ENCODE measurements at regions not wholly inside any gene's neighbourhood (a gene's known extent, or its start where the extent isn't known, plus 50 kb on each side); places are given as distances from the start of the nearest gene placed in this dataset.

DNA sequence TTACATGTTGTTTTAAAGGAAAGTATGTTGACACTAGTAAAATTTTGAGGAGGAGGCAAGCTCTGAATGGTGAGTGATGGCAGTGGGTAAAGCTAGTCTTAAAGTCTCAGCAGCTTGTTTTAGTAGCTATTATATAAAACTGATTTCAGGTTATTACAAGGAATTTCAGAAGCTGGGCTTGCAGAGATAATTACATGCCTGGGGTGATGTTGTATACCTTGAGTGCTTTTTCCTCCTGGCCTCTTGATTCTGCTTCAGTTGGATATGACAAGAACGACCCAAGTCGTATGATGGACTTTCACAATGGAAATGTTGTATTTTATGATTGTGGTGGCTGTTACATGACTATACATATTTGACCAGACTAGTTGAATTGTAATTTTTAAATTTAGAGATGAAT, 175.5 kb upstream of the ADGRL3 start:
- no peak for TF ChIP-seq FOXP2 (optimal IDR thresholded peaks at IDR 0.05; ENCODE audit: borderline replicate concordance, extremely low read depth, extremely low read length, insufficient read depth)
- no peak for TF ChIP-seq REST (IDR thresholded peaks at IDR 0.05; ENCODE audit: insufficient read depth in 1 of 2, low read depth in 2 of 2, low read length in 2 of 2)
- TF ChIP-seq TAF1 (IDR thresholded peaks at IDR 0.05; ENCODE audit: borderline replicate concordance, insufficient read depth, low read length), result no peak
- TF ChIP-seq POLR2AphosphoS5 (IDR thresholded peaks at IDR 0.05; ENCODE audit: low read depth, low read length), result no peak
- no peak for TF ChIP-seq SIN3A (IDR thresholded peaks at IDR 0.05; ENCODE audit: borderline replicate concordance, insufficient read depth, low read length)

DNA sequence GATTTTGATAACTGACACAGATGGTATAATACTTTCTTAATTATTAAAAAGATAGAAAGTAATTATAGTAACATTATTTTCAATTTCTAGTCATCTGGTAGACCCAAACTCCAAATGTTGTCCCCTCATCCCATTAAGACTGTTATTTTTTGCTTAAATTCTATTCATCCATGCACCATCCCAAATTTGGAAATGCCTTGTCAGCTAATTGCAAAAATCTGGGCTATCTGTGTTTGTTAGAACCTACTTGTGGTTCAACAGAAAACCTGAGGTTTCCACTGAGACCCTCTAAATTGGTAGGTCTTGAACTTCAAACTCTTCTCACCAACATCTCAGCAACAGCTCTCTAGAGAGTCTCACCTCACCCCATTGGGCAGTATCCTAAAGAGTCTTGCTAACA, 172.2 kb upstream of the ADGRL3 start:
- no peak for TF ChIP-seq FOXP2 (optimal IDR thresholded peaks at IDR 0.05; ENCODE audit: borderline replicate concordance, extremely low read depth, extremely low read length, insufficient read depth)
- no peak for TF ChIP-seq TAF1 (IDR thresholded peaks at IDR 0.05; ENCODE audit: borderline replicate concordance, insufficient read depth, low read length)
- no peak for TF ChIP-seq SIN3A (IDR thresholded peaks at IDR 0.05; ENCODE audit: borderline replicate concordance, insufficient read depth, low read length)
- no peak for TF ChIP-seq REST (IDR thresholded peaks at IDR 0.05; ENCODE audit: insufficient read depth in 1 of 2, low read depth in 2 of 2, low read length in 2 of 2)
- TF ChIP-seq POLR2AphosphoS5 (IDR thresholded peaks at IDR 0.05; ENCODE audit: low read depth, low read length), result no peak

GRCh38 chr4:61036071-61036684, 163.9 kb upstream of the ADGRL3 start:
- TF ChIP-seq FOXP2 (optimal IDR thresholded peaks at IDR 0.05; ENCODE audit: borderline replicate concordance, extremely low read depth, extremely low read length, insufficient read depth) (no peak), POLR2AphosphoS5 (IDR thresholded peaks at IDR 0.05; ENCODE audit: low read depth, low read length) (no peak), REST (IDR thresholded peaks at IDR 0.05; ENCODE audit: insufficient read depth in 1 of 2, low read depth in 2 of 2, low read length in 2 of 2) (no peak)

- TF ChIP-seq SIN3A (IDR thresholded peaks at IDR 0.05; ENCODE audit: borderline replicate concordance, insufficient read depth, low read length) (no peak), REST (IDR thresholded peaks at IDR 0.05; ENCODE audit: insufficient read depth in 1 of 2, low read depth in 2 of 2, low read length in 2 of 2) (no peak), FOXP2 (optimal IDR thresholded peaks at IDR 0.05; ENCODE audit: borderline replicate concordance, extremely low read depth, extremely low read length, insufficient read depth) (no peak), POLR2AphosphoS5 (IDR thresholded peaks at IDR 0.05; ENCODE audit: low read depth, low read length) (no peak), TAF1 (IDR thresholded peaks at IDR 0.05; ENCODE audit: borderline replicate concordance, insufficient read depth, low read length) (no peak)
Observed at GRCh38 chr4:61041527-61041926, 158.6 kb upstream of the ADGRL3 start.

DNA sequence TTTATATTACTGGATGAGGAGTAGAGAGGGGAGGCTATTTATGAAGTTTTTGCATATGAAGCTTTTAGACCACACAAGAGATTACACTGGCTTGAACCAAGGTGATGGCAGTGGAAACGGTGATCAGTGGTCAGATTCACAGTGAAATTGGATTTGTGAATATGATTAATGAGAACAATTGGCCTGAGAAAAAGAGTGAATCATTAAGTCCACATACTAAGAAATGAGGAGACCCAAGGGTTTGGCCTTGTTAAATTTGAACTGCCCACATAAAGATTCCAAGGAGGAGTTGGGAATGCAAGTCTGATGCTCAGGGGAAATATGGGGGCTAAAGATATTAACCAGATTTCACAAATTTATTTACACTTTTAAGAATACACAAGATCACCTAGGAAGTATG, 155.3 kb upstream of the ADGRL3 start:
- no peak for TF ChIP-seq SIN3A (IDR thresholded peaks at IDR 0.05; ENCODE audit: borderline replicate concordance, insufficient read depth, low read length)
- TF ChIP-seq REST (IDR thresholded peaks at IDR 0.05; ENCODE audit: insufficient read depth in 1 of 2, low read depth in 2 of 2, low read length in 2 of 2), result no peak
- TF ChIP-seq TAF1 (IDR thresholded peaks at IDR 0.05; ENCODE audit: borderline replicate concordance, insufficient read depth, low read length), result no peak
- TF ChIP-seq FOXP2 (optimal IDR thresholded peaks at IDR 0.05; ENCODE audit: borderline replicate concordance, extremely low read depth, extremely low read length, insufficient read depth), result no peak
- TF ChIP-seq POLR2AphosphoS5 (IDR thresholded peaks at IDR 0.05; ENCODE audit: low read depth, low read length), result no peak

Data from PFSK-1 (cell line).